Effector memory CD4-positive, alpha-beta T cell (primary cell): ENCODE measurements at regions not wholly inside any gene's neighbourhood (a gene's known extent, or its start where the extent isn't known, plus 50 kb on each side); places are given as distances from the start of the nearest gene placed in this dataset.
"Not testable (repeated sequence)": the region's sequence is repeated elsewhere in the genome, so short reads cannot be mapped to it uniquely, and the experiment has no call there.

Source experiments
- DNase-seq, 3 donors: peaks; one replicate each; pipeline ENCODE4 v3.0.0-alpha.2; 2020
- H3K27ac ChIP-seq: 2 replicates; pipeline ENCODE4 v1.7.0; 2013; ENCODE audit warnings: mild to moderate bottlenecking, low read length, moderate library complexity; ENCODE audit not compliant: insufficient read depth, poor library complexity, severe bottlenecking
- H3K27me3 ChIP-seq: replicated peaks from 2 replicates; pipeline ENCODE4 v1.7.0; 2013; ENCODE audit warnings: mild to moderate bottlenecking, low read length; ENCODE audit not compliant: insufficient read depth, control insufficient read depth, poor library complexity, severe bottlenecking
- H3K36me3 ChIP-seq: 2 replicates; pipeline ENCODE4 v1.7.0; 2013; ENCODE audit warnings: mild to moderate bottlenecking, low read length, moderate library complexity; ENCODE audit not compliant: control insufficient read depth, insufficient read depth
- H3K4me1 ChIP-seq: 2 replicates; pipeline ENCODE4 v1.7.0; 2013; ENCODE audit warnings: low read length, mild to moderate bottlenecking; ENCODE audit not compliant: control insufficient read depth, insufficient read depth, poor library complexity, severe bottlenecking
- H3K4me3 ChIP-seq: 2 replicates; pipeline ENCODE4 v1.7.0; 2013; ENCODE audit warnings: low read length, low read depth, mild to moderate bottlenecking; ENCODE audit not compliant: insufficient read depth, poor library complexity, severe bottlenecking
- H3K9me3 ChIP-seq: 2 replicates; pipeline ENCODE4 v1.7.0; 2013; ENCODE audit warnings: mild to moderate bottlenecking, low read length, moderate library complexity; ENCODE audit not compliant: control insufficient read depth

GRCh38 chr6:21751608-21752007, 158.1 kb downstream of the SOX4 start:
- H3K27me3 ChIP-seq: no peaks in the 10 kb centered on the region
- no peak for DNase-seq
- H3K4me1 ChIP-seq: no peaks in the 10 kb centered on the region
- H3K4me3 ChIP-seq: no peak overlapping the region
- H3K9me3 ChIP-seq: no peaks in the 10 kb centered on the region
- no peak overlapping the region for H3K27ac ChIP-seq
- no peaks in the 10 kb centered on the region for H3K36me3 ChIP-seq

GRCh38 chr6:21752054-21752811, 158.7 kb downstream of the SOX4 start:
- Histone ChIP-seq H3K27ac (no peak overlapping the region), H3K4me1 (no peaks in the 10 kb centered on the region), H3K36me3 (no peaks in the 10 kb centered on the region), H3K9me3 (no peaks in the 10 kb centered on the region), H3K27me3 (no peaks in the 10 kb centered on the region), H3K4me3 (no peak overlapping the region)
- DNase-seq: no peak

GRCh38 chr6:21753241-21754108, 159.9 kb downstream of the SOX4 start:
- Histone ChIP-seq H3K9me3 (no peaks in the 10 kb centered on the region), H3K4me1 (no peaks in the 10 kb centered on the region), H3K27ac (no peak overlapping the region), H3K4me3 (no peak overlapping the region), H3K36me3 (no peaks in the 10 kb centered on the region), H3K27me3 (no peaks in the 10 kb centered on the region)
- DNase-seq: no peak

- H3K36me3 ChIP-seq: no peaks in the 10 kb centered on the region
- H3K9me3 ChIP-seq: no peaks in the 10 kb centered on the region
- no peak overlapping the region for H3K4me3 ChIP-seq
- H3K4me1 ChIP-seq: no peaks in the 10 kb centered on the region
- DNase-seq: no peak
- no peaks in the 10 kb centered on the region for H3K27me3 ChIP-seq
- no peak overlapping the region for H3K27ac ChIP-seq
Measured at GRCh38 chr6:21754891-21755290, 161.3 kb downstream of the SOX4 start.

DNA sequence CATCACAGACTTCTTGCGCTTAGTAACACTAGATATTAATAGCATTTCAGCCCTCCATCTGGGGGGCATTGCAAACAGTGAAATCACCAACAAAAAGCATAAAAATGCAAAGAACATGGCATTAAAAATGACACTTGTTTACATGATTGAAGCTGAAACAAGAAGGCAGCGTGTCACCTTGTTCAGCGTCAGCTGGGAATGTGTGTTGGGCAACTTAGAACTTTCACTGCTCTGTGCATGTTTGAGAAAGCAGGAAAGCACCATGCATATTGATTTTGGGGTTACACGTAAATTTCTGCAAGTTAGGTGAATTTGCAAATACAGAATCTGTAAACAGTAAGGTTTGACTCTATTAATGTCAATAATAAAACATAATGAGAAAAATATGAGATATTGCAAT, 162.9 kb downstream of the SOX4 start:
- Histone ChIP-seq H3K4me3 (no peak overlapping the region), H3K4me1 (no peaks in the 10 kb centered on the region), H3K9me3 (no peaks in the 10 kb centered on the region), H3K27me3 (no peaks in the 10 kb centered on the region), H3K36me3 (no peaks in the 10 kb centered on the region), H3K27ac (no peak overlapping the region)
- DNase-seq: no peak

GRCh38 chr6:21757392-21757791, 163.8 kb downstream of the SOX4 start:
- H3K4me3 ChIP-seq, DNase-seq: not testable (repeated sequence)

DNA sequence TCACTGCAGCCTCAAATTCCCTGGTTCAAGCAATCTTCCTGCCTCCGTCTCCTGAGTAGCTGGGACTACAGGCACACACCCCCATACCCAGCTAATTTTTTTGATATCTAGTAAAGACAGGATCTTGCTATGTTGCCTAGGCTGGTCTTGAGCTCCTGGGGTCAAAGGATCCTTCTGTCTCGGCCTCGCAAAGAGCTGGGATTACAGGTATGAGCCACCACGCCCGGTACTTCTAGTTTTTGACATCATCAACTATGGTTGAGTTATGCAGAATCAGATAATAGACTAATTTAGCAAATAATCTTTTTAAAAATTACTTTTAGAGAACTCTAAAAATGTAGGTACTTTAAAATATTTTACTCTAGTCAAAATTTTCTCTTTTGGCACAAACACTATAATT, 166.2 kb downstream of the SOX4 start:
- Histone ChIP-seq H3K4me1 (no peaks in the 10 kb centered on the region), H3K36me3 (no peaks in the 10 kb centered on the region), H3K9me3 (no peaks in the 10 kb centered on the region), H3K4me3 (no peak overlapping the region), H3K27me3 (no peaks in the 10 kb centered on the region), H3K27ac (no peak overlapping the region)
- DNase-seq: no peak

More at GRCh38 chr6:21757392-21757791, 163.8 kb downstream of the SOX4 start:
- not testable (repeated sequence) for H3K4me1 ChIP-seq, H3K9me3 ChIP-seq, H3K36me3 ChIP-seq, H3K27ac ChIP-seq, H3K27me3 ChIP-seq

DNA sequence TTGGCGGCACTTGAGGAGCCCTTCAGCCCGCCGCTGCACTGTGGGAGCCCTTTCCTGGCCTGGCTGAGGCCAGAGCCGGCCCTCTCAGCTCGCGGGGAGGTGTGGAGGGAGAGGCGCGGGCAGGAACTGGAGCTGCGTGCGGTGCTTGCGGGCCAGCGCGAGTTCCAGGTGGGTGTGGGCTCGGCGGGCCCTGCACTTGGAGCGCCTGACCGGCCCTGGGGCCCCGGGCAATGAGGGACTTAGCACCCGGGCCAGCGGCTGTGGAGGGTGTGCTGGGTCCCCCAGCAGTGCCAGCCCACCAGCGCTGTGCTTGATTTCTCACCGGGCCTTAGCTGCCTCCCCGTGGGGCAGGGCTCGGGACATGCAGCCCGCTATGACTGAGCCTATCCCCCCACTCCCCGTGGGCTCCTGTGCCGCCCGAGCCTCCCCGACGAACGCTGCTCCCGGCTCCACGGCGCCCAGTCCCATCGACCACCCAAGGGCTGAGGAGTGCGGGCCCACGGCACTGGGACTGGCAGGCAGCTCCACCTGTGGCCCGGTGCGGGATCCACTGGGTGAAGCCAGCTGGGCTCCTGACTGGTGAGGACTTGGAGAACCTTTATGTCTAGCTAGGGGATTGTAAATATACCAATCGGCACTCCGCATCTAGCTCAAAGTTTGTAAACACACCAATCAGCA, 167.6 kb downstream of the SOX4 start:
- H3K27ac ChIP-seq, H3K27me3 ChIP-seq, H3K4me3 ChIP-seq, H3K4me1 ChIP-seq, H3K36me3 ChIP-seq, H3K9me3 ChIP-seq, DNase-seq: not testable (repeated sequence)

DNA sequence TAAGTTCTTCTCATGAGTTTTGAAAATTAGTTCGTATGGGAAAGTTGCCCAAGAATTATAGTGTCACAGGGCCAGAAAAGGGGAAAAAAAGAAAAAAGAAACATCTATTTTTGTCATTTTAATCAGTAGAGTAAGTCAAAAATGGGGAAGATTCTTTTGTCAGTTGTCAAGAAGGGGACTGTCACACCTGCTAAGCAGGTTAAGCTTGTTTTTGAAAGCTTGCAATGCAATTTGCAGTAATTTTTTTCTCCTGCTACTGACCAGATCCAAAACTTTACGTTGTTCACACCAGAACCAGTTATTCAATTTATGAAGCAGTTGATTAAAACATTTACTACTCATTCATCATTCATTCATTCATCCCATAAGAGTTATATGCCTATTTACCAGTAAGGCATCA, 171.4 kb downstream of the SOX4 start:
- Histone ChIP-seq H3K27me3 (no peaks in the 10 kb centered on the region), H3K9me3 (no peaks in the 10 kb centered on the region), H3K4me3 (no peak overlapping the region), H3K27ac (no peak overlapping the region), H3K4me1 (no peaks in the 10 kb centered on the region), H3K36me3 (no peaks in the 10 kb centered on the region)
- no peak for DNase-seq
